ENCODE measurements at regions not wholly inside any gene's neighbourhood (a gene's known extent, or its start where the extent isn't known, plus 50 kb on each side); places are given as distances from the start of the nearest gene placed in this dataset.

GRCh38 chr3:31288224-31288623 is 244.5 kb upstream of the STT3B start:
- no peak for TF ChIP-seq CTCF (IDR thresholded peaks at IDR 0.05)
- no peak for TF ChIP-seq POLR2A (IDR thresholded peaks at IDR 0.05)
